Omental fat pad (tissue), 3 donors: ENCODE measurements at regions not wholly inside any gene's neighbourhood (a gene's known extent, or its start where the extent isn't known, plus 50 kb on each side); places are given as distances from the start of the nearest gene placed in this dataset.

Experiments
- ATAC-seq: fragments of 150-250 bp; one replicate; pipeline ENCODE4 v1.9.1; 2016; ENCODE audit warnings: mild to moderate bottlenecking, moderate library complexity; ENCODE audit not compliant: low FRiP score
- DNase-seq: peaks from one replicate; pipeline ENCODE4 v3.0.0-alpha.2; 2019; ENCODE audit warnings: low spot score
- CTCF ChIP-seq, 3 donors: fragments of 450-650 bp; IDR thresholded peaks; one replicate each; pipeline ENCODE4 v1.5.1; 2016 to 2017; ENCODE audit warnings: antibody characterized with exemption in 3 of 3, mild to moderate bottlenecking in 3 of 3, moderate library complexity in 2 of 3

GRCh38 chr17:77602883-77603640, 355.4 kb upstream of the TNRC6C start:
- no peak for TF ChIP-seq CTCF (IDR thresholded peaks at IDR 0.05)
- no peak for DNase-seq
- no peak for ATAC-seq

- no peak for TF ChIP-seq CTCF (IDR thresholded peaks at IDR 0.05)
- DNase-seq = no peak
- no peak for ATAC-seq
Observed at GRCh38 chr17:77604301-77604972, 354.1 kb upstream of the TNRC6C start.

- ATAC-seq = no peak
- TF ChIP-seq CTCF (IDR thresholded peaks at IDR 0.05) = no peak
- DNase-seq = no peak
Observed at GRCh38 chr17:77604973-77605313, 353.6 kb upstream of the TNRC6C start.

GRCh38 chr17:77606146-77606864, 352.2 kb upstream of the TNRC6C start:
- DNase-seq = no peak
- ATAC-seq = no peak
- TF ChIP-seq CTCF (IDR thresholded peaks at IDR 0.05) = no peak

GRCh38 chr17:77606865-77607210, 351.7 kb upstream of the TNRC6C start:
- ATAC-seq = no peak

GRCh38 chr17:77607606-77608005, 350.9 kb upstream of the TNRC6C start:
- DNase-seq = no peak
- no peak for ATAC-seq
- no peak for TF ChIP-seq CTCF (IDR thresholded peaks at IDR 0.05)

More at GRCh38 chr17:77606865-77607210, 351.7 kb upstream of the TNRC6C start:
- no peak for DNase-seq
- no peak for TF ChIP-seq CTCF (IDR thresholded peaks at IDR 0.05)
